ENCODE measurements at regions not wholly inside any gene's neighbourhood (a gene's known extent, or its start where the extent isn't known, plus 50 kb on each side); places are given as distances from the start of the nearest gene placed in this dataset.

GRCh38 chr18:47619771-47620448 lies 310.5 kb downstream of the SMAD2 start (continued):
- no peak for TF ChIP-seq PBX3 (CRISPR knock-in tag; IDR thresholded peaks at IDR 0.05; ENCODE audit: borderline replicate concordance)
- TF ChIP-seq ZNF382 (CRISPR knock-in tag; IDR thresholded peaks at IDR 0.05; ENCODE audit: borderline replicate concordance), result no peak
- no peak for TF ChIP-seq TFDP2 (CRISPR knock-in tag; IDR thresholded peaks at IDR 0.05)
- TF ChIP-seq ZNF782 (CRISPR knock-in tag; IDR thresholded peaks at IDR 0.05; ENCODE audit: borderline replicate concordance), result no peak
- TF ChIP-seq ZNF850 (CRISPR knock-in tag; conservative IDR thresholded peaks at IDR 0.05), result no peak
- no peak for TF ChIP-seq DR1 (CRISPR knock-in tag; IDR thresholded peaks at IDR 0.05)
- TF ChIP-seq ZNF44 (CRISPR knock-in tag; IDR thresholded peaks at IDR 0.05), result no peak
- TF ChIP-seq ZNF253 (CRISPR knock-in tag; IDR thresholded peaks at IDR 0.05; ENCODE audit: borderline replicate concordance), result no peak
- TF ChIP-seq AHDC1 (CRISPR knock-in tag; IDR thresholded peaks at IDR 0.05; ENCODE audit: borderline replicate concordance), result no peak
- TF ChIP-seq MAX (IDR thresholded peaks at IDR 0.05), result no peak
- TF ChIP-seq ZNF780A (CRISPR knock-in tag; IDR thresholded peaks at IDR 0.05), result no peak
- no peak for TF ChIP-seq ZNF33B (CRISPR knock-in tag; IDR thresholded peaks at IDR 0.05)
